ENCODE measurements at regions not wholly inside any gene's neighbourhood (a gene's known extent, or its start where the extent isn't known, plus 50 kb on each side); places are given as distances from the start of the nearest gene placed in this dataset.

DNA sequence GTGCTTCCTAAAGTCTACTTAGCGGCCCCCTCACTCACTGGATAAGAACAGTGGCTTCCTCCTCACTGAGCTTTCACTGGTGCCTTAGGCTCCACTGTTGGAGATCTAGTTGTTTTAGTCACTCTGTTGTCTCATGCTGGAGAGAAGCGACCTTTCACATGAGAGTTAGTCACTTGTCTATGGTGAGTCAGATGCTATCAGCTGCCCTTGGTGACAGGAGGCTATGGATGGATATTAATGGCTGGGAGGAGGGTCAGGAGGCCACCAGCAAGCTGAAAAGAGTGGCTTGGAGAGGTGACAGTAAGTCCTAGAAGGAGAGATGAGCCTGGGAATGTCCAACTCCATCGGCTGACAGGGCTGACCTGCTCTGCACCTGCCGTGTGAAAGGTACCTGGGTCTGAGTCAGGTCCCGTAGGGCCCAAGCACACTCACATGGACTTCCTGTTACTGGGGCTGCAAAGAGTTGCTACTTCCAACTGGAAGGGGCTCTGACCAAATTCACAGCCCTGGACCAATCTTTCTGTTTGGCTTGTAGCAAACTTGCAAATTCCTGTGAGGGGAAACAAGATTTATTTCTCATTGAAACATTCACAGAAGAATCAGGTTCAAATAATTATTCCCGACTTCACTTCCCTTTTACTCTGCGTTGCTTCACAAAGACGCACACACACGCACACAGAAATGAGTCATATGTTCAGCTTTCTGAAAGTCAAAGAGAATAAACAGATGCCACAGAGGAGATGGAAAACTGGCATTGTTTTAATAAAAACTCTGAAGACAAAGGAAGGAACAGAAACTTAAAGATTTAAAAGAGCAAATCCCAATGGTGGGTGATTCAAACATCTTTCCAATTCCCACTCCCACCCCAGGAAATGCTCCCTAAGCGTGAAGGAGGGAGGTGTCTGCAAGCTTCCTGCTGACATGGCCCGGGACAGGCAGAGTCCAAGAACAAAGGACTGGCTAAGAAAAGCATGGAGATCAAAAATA lies 203.5 kb upstream of the TWIST2 start:
- H3K4me1 ChIP-seq (ENCODE audit: insufficient read depth, low read length): no peaks in the 10 kb centered on the region; the same call in 1 of the 2 replicates
- no peak overlapping the region for H3K9ac ChIP-seq (ENCODE audit: low read depth, low read length)
- H3K9me3 ChIP-seq (ENCODE audit: control insufficient read depth, insufficient read depth, low read length): no peaks in the 10 kb centered on the region
- H3K36me3 ChIP-seq (ENCODE audit: insufficient read depth, low read length): no peaks in the 10 kb centered on the region

GRCh38 chr2:238645095-238645494 lies 202.8 kb upstream of the TWIST2 start:
- H3K4me1 ChIP-seq (ENCODE audit: insufficient read depth, low read length): no peaks in the 10 kb centered on the region; the same call in 1 of the 2 replicates
- H3K9me3 ChIP-seq (ENCODE audit: control insufficient read depth, insufficient read depth, low read length): no peaks in the 10 kb centered on the region
- H3K9ac ChIP-seq (ENCODE audit: low read depth, low read length): no peak overlapping the region
- H3K36me3 ChIP-seq (ENCODE audit: insufficient read depth, low read length): no peaks in the 10 kb centered on the region

- Histone ChIP-seq H3K4me1 (ENCODE audit: insufficient read depth, low read length) (no peaks in the 10 kb centered on the region; the same call in 1 of the 2 replicates), H3K9ac (ENCODE audit: low read depth, low read length) (no peak overlapping the region), H3K36me3 (ENCODE audit: insufficient read depth, low read length) (no peaks in the 10 kb centered on the region), H3K9me3 (ENCODE audit: control insufficient read depth, insufficient read depth, low read length) (no peaks in the 10 kb centered on the region)
Observed at GRCh38 chr2:238645716-238646115, 202.2 kb upstream of the TWIST2 start.

GRCh38 chr2:238646281-238646680 lies 201.6 kb upstream of the TWIST2 start:
- no peak overlapping the region for H3K9ac ChIP-seq (ENCODE audit: low read depth, low read length)
- no peaks in the 10 kb centered on the region for H3K9me3 ChIP-seq (ENCODE audit: control insufficient read depth, insufficient read depth, low read length)
- H3K36me3 ChIP-seq (ENCODE audit: insufficient read depth, low read length): no peaks in the 10 kb centered on the region
- no peaks in the 10 kb centered on the region; the same call in 1 of the 2 replicates for H3K4me1 ChIP-seq (ENCODE audit: insufficient read depth, low read length)

DNA sequence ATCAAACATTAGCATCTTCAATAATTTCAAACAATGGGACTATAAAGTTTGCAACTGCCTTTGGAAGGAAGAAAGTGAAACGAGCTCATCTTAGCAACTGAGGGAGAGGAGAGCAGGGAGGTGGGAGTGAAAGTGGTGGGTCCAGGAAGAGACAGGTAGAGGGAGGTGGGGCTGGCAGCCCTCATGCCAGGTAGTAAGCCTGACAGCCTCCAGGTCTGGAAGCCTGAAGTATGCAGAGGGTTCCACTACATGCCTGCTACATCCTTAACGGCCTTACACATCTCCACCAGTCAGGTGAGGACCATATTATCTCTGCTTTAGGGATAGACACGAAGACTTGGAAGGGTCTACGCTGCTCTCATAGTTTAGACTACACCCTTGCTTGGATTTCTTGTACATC lies 201.1 kb upstream of the TWIST2 start:
- H3K36me3 ChIP-seq (ENCODE audit: insufficient read depth, low read length): no peaks in the 10 kb centered on the region
- no peaks in the 10 kb centered on the region for H3K9me3 ChIP-seq (ENCODE audit: control insufficient read depth, insufficient read depth, low read length)
- no peak overlapping the region for H3K9ac ChIP-seq (ENCODE audit: low read depth, low read length)
- no peaks in the 10 kb centered on the region; the same call in 1 of the 2 replicates for H3K4me1 ChIP-seq (ENCODE audit: insufficient read depth, low read length)

GRCh38 chr2:238649123-238649522 lies 198.8 kb upstream of the TWIST2 start:
- H3K36me3 ChIP-seq (ENCODE audit: insufficient read depth, low read length): no peaks in the 10 kb centered on the region
- H3K9me3 ChIP-seq (ENCODE audit: control insufficient read depth, insufficient read depth, low read length): no peaks in the 10 kb centered on the region
- H3K9ac ChIP-seq (ENCODE audit: low read depth, low read length): no peak overlapping the region
- H3K4me1 ChIP-seq (ENCODE audit: insufficient read depth, low read length): no peaks in the 10 kb centered on the region; the same call in 1 of the 2 replicates

GRCh38 chr2:238649936-238650518 lies 197.9 kb upstream of the TWIST2 start:
- Histone ChIP-seq H3K9me3 (ENCODE audit: control insufficient read depth, insufficient read depth, low read length) (no peaks in the 10 kb centered on the region), H3K4me1 (ENCODE audit: insufficient read depth, low read length) (no peaks in the 10 kb centered on the region; the same call in 1 of the 2 replicates), H3K36me3 (ENCODE audit: insufficient read depth, low read length) (no peaks in the 10 kb centered on the region), H3K9ac (ENCODE audit: low read depth, low read length) (no peak overlapping the region)

GRCh38 chr2:238650536-238650935 lies 197.3 kb upstream of the TWIST2 start:
- H3K4me1 ChIP-seq (ENCODE audit: insufficient read depth, low read length): no peaks in the 10 kb centered on the region; the same call in 1 of the 2 replicates
- no peaks in the 10 kb centered on the region for H3K36me3 ChIP-seq (ENCODE audit: insufficient read depth, low read length)
- H3K9ac ChIP-seq (ENCODE audit: low read depth, low read length): no peak overlapping the region
- no peaks in the 10 kb centered on the region for H3K9me3 ChIP-seq (ENCODE audit: control insufficient read depth, insufficient read depth, low read length)

- no peak overlapping the region for H3K9ac ChIP-seq (ENCODE audit: low read depth, low read length)
- no peaks in the 10 kb centered on the region for H3K36me3 ChIP-seq (ENCODE audit: insufficient read depth, low read length)
- H3K4me1 ChIP-seq (ENCODE audit: insufficient read depth, low read length): no peaks in the 10 kb centered on the region; the same call in 1 of the 2 replicates
- no peaks in the 10 kb centered on the region for H3K9me3 ChIP-seq (ENCODE audit: control insufficient read depth, insufficient read depth, low read length)
Observed at GRCh38 chr2:238651306-238652052, 196.4 kb upstream of the TWIST2 start.

DNA sequence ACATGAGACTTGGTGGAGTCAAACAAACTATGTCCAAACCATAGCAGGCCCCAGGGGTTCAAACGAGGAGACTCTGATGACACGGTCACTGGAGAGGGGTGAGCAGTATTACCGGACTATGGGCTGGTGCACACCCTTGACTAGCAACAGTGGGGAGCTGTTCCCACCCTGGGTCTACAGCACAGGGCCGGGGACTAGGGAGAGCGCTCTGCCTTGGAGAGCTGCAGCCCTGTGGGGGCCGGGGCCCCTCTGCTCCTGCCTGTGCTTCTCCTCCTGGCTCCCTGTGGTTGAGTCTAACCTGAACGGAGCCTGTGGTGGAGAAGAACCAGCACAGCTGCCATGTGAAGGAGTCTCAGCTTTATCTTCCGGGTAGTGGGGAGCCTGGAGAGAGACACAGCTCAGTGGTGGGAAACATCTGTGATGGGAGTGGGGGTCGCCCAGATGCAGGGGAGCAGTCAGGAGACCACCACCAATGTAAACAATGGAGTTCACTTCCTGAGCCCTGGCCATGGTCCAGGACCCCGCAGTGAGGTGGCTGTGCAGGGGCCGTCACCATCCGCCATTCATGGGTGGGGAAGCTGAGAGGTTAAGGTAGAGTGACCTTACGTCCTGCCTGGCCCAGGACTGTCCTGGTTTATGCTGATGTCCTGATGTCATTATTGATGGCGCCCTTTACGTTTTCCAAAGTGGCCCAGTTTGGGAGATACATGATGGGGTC lies 195.7 kb upstream of the TWIST2 start:
- Histone ChIP-seq H3K9me3 (ENCODE audit: control insufficient read depth, insufficient read depth, low read length) (no peaks in the 10 kb centered on the region), H3K4me1 (ENCODE audit: insufficient read depth, low read length) (no peaks in the 10 kb centered on the region; the same call in 1 of the 2 replicates), H3K36me3 (ENCODE audit: insufficient read depth, low read length) (no peaks in the 10 kb centered on the region), H3K9ac (ENCODE audit: low read depth, low read length) (no peak overlapping the region)

- H3K9ac ChIP-seq (ENCODE audit: low read depth, low read length): no peak overlapping the region
- peaks cover under 1% of the 10 kb centered on the region; the same call in 1 of the 2 replicates for H3K4me1 ChIP-seq (ENCODE audit: insufficient read depth, low read length)
- H3K9me3 ChIP-seq (ENCODE audit: control insufficient read depth, insufficient read depth, low read length): no peaks in the 10 kb centered on the region
- H3K36me3 ChIP-seq (ENCODE audit: insufficient read depth, low read length): no peaks in the 10 kb centered on the region
Observed at GRCh38 chr2:238652771-238653157, 195.1 kb upstream of the TWIST2 start.

DNA sequence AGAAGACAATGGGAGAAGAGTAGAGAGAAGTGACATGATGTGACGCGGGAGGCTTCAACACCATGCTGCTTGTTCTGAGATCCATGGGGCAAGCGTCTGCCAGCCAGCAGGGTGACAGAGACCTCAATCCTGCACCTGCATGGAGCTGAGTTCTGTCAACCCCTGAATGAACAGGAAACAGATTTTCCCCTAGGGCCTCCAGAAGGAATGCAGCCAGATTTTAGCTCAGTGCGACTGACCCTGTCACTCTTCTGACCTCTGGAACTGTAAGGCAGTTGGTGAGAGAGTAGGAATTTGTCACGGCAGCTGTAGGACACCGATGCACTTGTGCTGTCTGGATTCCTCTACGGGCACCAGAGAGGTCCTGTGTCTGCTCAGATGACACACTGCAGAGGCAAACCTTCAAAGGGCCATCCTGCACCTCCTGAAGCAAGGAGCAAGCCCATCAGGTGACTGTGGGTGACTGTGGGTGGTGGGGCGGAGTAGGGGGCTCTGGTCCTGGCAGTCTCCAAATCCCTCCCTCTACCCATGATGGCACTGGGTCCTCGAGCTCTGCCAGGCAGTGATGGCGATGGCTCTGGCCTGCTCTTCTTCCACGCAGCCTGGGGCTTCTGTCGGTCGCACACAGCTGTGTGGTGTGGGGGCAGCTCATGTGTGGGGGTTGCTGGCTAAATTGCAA lies 194.3 kb upstream of the TWIST2 start:
- no peaks in the 10 kb centered on the region for H3K36me3 ChIP-seq (ENCODE audit: insufficient read depth, low read length)
- H3K9me3 ChIP-seq (ENCODE audit: control insufficient read depth, insufficient read depth, low read length): no peaks in the 10 kb centered on the region
- H3K9ac ChIP-seq (ENCODE audit: low read depth, low read length): no peak overlapping the region
- peaks cover 3% of the 10 kb centered on the region; the same call in 1 of the 2 replicates for H3K4me1 ChIP-seq (ENCODE audit: insufficient read depth, low read length)

DNA sequence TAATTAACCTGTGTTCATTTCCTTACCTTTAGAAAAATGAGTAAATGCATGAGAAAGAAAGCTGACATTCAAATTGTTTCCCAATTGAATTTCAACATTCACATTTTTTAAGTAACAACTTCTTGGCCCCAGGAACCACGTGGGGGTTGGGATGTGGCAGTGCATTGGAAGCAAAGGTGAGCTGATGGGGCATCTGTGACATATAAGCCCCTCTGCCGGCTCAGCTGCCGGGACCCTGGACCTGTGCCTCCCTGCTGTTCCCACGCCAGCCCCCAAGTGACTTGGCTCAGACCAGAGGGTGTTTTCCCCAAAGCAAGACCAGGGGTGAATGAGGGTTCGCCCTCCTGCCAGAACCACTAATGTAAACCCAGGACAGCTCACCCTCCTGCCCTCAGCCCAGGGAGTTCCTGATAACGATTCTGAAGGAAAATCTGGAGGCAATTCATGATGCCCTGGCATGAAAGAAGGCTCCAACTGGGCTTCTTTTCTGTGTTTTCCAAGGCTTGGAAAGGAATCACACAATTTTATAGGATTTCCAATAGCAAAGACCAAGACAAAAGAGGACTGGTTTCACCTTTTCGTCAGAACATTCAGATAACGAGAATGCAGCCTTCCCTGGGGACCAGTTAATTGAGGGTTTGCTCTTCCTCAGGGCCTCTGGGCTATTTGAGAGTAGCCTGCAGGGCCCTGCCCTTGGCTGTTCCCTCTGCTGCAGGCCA lies 193.2 kb upstream of the TWIST2 start:
- Histone ChIP-seq H3K9ac (ENCODE audit: low read depth, low read length) (no peak overlapping the region), H3K36me3 (ENCODE audit: insufficient read depth, low read length) (no peaks in the 10 kb centered on the region), H3K4me1 (ENCODE audit: insufficient read depth, low read length) (peaks cover 3% of the 10 kb centered on the region; the same call in 1 of the 2 replicates), H3K9me3 (ENCODE audit: control insufficient read depth, insufficient read depth, low read length) (no peaks in the 10 kb centered on the region)
